Activated CD4-positive, alpha-beta T cell treated with anti-CD3 and anti-CD28 coated beads, Interleukin-2, amount 50 U/mL, for 1 hour (primary cell): ENCODE measurements at regions not wholly inside any gene's neighbourhood (a gene's known extent, or its start where the extent isn't known, plus 50 kb on each side); places are given as distances from the start of the nearest gene placed in this dataset.

ENCODE experiments used
- DNase-seq: peaks from one replicate; pipeline ENCODE4 v3.0.0-alpha.2; 2020

DNA sequence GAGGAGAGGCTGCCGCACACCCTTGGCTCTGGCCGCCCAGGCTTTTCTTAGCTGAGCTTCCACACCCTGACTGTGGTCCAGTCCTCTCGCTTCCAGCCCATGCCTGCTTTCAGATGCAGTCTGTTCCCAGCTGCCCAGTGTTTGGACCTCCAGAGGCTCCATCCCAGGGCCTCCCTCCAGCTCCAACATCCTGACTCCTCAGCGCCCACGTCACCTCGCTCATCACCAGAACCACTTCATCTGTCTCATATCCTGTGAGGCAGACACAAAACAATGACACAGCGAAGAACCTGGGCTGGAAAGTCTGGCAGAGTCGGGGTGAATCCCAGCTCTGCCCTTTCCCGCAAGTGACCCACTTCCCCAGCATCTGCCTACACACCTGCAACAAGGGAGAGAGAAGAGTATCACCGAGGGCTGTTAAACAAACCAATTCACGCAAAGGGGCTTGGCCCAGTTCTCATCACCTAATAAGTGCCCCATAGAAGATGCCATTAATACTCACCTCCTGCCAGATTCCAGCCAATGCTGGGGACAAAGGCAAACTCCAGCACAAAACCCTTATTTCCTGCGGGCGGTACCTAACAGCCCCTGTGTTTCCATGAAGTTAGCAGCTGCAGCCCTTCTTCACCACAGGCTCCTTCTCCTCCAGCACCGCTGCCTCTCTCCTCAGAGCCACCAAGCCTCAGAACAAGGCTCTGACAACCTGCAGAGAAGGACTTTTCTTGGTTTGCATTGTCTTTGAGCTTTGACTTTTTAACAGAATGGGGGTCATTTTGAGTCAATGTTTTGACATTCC is 133.4 kb upstream of the CDH4 start:
- DNase-seq, result no peak

DNA sequence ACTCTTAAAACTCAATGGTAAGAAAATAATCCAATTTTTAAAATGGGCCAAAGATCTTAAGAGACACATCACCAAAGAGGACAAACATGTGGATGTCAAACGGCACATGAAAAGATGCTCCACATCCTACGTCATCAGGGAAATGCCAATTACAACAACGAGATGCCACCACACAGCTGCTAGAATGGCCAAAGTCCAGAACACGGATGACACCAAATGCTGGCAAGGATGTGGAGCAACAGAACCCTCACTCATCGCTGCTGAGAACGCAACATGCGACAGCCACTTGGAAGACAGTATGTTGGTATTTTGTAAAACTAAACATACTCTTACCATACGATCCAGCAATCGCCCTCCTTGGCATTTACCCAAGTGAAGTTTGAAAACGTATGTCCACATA is 132.8 kb upstream of the CDH4 start:
- no peak for DNase-seq

DNA sequence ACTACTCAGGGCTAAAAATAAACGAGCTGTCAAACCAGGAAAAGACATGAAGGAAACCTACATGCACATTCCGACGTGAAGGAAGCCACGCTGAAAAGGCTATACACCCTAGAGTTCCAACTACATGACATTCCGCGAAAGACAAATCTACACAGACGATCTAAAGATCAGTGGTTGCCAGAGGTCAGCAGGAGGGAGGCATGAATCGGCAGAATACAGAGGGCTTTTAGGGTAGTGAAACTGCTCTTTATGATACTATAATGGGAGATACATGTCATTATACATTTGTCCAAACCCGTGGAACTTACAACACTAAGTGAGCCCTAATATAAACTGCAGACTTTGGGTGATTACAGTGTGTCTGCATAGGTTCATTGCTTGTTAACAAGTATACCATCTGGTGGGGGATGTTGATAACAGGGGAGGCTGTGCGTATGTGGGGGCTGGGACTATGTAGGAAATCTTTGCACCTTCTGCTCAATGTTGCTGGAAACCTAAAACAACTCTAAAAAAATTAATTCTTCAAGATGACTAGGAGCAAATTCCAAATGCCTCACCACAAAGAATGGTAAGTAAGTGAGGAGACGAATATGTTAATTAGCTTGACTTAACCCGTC is 132.2 kb upstream of the CDH4 start:
- no peak for DNase-seq

DNA sequence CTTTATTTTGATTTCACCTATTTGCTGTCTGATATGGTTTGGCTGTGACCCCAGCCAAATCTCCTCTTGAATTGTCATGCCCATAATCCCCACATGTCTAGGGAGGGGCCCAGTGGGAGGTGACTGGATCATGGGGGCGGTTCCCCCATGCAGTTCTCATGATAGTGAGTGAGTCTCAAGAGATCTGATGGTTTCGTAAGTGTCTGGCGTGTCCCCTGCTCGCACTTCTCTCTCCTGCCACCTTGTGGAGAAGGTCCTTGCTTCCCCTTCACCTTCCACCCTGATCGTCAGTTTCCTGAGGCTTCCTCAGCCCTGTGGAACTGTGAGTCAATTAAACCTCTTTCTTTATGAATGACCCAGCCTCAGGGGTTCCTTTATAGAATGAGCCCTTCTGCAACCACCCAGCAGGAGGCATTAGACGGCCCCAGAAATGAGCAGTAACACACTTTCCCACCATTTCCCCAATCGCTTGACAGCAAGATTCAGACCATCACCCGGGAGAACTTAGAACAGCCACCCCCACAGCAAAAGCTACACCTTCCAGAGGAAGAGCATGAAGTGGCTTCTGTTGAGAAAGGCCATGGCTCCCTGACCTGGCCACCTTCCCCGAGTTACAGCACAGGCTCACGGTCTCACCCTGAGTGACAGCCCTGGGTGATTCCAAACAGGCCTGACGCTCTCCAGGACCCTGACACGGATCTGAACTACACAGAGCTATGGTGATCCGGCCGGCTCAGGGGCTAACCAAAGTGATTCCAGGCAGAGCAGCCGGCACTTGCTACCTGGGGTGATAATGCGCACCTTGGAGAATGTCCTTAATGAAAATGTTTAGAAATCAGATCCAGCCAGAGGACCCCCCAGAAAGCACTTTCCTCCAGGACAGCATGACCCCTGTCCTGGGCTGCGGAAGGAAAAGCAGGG is 131.2 kb upstream of the CDH4 start:
- peak; percentile 3 for DNase-seq

DNA sequence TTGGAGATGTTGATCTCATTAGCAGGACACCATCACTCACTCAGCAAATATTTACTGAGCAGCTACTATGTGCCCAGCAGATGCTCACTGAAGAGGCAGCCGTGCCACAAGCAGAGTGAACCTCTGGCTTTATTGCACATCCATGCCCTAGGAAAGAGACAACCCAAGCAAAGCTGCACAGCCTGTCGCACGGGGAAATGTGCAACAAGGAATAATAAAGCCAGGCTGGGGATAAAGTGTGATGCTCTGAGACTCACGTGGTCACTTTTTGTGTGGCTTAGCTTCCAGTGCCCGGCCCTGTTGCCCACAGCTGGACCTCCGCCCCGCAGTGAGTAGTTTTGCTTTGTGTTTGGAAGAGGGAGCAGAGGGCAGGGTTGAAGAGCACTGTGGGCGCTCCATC is 130.4 kb upstream of the CDH4 start:
- DNase-seq, result no peak

DNA sequence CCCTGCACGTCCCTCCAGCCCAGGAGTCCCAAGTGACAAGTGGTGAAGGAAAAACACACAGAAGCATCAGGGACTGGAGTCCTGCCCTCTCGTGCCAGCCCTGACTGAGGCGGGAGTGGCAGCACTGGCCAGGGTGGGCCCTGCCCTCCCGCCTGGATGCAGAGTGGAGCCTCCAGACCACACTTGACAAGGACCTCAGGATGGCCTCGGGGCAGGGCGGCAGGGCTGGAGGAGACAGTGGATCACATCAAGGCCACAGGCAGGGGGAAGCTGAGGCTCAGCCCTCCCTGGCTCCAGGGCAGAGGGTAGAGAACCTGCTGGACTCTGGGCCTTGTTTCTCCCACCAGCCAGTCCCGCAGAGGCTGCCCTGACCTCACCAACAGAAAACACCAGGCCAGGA is 128.8 kb upstream of the CDH4 start:
- DNase-seq, result no peak

DNA sequence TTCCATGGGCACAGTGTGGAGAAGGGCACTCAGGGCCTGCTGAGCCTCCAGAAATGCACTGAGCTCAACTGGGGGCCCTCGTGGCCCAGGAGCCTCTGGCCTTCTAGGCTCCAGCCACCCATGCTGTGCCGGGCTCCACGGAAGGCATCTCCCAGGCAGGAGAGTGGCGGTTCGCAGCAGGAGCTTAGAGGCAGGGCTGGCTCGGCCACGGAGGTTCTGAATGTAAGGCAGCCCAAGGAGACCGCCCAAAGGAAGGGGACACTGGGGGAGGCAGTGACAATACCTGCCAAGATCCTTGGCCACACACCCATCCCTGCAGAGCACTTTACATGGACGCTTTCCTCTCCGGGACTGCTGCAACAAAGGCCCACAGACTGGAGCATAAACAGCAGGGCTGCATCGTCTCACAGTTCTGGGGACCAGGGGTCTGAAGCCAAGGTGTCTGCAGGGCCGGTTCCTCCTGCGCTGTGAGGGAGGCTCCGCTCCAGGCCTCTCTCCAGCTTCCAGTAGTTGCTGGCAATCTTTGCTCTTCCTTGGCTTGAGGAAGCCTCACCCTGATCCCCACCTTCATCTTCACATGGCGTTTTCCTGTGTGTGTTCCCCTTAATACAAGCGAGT is 128.2 kb upstream of the CDH4 start:
- DNase-seq, result no peak

DNA sequence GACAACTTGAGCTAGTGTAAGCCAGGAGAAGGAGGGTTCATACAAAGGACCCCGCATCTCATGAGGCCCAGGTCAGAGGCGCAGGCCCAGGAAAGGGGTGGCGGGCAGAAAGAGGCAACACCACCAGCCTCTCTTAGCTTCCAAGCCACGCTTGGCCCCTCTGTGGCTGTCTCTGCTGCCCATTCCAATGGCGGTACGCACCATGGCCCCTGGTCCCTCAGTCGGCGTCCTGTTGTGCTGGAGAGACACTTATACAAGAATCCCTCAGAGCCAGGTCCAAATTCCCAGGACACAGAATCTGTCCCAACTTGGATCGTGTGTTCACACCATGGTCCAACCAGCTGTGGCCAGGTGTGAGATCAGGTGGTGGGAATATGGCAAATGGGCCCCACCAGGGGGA is 127.0 kb upstream of the CDH4 start:
- DNase-seq, result no peak

DNA sequence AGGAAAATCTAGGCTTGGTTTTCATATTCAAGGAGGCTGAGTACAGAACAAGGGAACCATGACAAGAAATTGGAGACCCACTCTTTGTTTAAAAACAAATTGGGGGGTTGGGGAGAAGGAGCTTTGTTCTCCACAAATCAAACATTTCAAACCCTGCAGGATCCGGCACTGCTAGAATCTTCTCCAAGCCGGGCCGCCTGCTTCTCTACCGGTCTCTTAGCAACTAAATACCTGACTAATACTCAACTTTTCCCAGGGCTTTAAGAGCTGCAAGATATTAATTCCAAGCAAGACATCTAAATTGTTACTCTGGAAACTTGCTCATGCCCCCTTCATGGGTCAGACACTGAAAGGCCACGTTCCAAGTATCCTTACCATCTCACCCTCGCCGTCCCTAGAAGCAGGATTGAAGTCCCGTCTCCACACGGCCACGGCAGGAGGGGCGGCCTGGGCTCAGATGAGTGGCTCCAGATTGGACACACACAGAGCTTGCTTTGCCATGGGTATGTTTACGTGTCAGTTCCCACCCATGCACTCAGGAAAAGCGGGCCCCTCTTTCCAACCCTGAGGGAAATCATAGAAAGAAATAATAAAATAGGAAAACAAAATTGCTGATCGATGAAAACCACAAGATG is 126.4 kb upstream of the CDH4 start:
- DNase-seq, result no peak

DNA sequence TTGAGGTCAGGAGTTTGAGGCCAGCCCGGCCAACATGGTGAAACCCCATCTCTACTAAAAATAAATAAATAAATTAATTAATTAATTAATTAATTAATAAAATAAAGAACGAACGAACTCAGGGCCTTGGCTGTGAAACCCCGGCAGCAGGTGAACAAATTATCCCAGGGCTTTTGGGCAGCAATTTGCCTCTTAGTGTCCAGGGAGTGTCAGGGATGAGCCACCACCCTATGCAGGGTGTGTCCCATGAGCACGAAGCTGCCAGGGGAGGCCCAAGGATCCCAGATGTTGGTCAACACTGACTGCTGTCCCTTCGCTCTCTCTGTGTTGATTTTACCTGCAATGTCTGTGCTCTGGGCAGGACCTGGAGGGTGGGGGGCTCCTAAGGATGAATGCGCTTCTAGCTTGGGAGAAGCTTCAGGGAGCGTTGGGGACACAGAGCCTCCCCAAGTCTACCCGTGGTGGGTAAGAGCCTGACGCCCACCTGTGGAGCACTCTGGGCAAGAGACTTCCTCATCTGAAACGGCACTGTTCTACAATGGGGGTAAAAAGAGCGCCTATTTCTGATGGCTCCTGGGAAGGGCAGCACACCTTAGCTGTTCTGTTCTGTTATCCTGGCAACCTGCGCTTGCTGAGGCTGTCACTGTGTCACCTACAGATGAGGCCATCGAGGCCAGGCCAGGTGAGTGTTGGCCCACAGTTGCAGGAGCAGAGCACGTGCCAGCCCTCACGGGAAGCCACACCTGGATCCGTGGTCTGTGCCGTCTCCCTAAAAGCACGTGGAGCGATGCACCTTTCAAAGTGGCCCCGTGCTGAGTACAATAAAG is 125.5 kb upstream of the CDH4 start:
- DNase-seq, result no peak

DNA sequence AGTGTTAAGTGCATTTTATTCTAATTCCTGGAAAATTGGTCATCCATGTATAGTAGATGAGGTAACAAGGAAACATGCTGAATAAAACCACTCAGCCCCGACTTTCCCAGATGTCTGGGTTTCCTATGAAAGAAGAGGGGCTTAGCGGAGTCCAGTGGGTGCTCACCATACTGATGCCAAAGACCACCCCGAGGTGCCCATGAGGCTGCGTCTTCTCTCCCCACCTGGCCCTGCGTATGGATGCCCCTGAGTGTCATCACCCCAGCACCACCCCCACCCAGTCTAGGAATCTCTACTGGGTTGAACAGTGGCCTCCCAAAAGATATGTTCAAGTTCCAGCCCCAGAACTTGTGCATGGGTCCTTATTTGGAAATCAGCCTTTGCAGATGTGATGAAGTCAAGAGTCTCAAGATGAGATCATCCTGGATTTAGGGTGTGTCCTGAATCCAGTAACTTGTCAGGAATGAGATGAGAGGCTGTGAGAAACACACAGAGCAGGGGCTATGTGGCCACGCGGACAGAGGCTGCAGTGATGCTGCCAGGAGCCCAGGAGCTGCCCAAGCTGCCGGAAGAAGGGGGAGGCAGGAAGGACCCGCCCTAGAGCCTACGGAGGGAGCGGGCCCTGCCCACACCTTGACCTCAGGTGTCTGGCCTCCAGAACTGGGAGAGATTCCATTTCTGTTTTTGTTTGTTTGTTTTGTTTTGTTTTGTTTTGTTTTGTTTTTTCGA is 124.6 kb upstream of the CDH4 start:
- no peak for DNase-seq

DNA sequence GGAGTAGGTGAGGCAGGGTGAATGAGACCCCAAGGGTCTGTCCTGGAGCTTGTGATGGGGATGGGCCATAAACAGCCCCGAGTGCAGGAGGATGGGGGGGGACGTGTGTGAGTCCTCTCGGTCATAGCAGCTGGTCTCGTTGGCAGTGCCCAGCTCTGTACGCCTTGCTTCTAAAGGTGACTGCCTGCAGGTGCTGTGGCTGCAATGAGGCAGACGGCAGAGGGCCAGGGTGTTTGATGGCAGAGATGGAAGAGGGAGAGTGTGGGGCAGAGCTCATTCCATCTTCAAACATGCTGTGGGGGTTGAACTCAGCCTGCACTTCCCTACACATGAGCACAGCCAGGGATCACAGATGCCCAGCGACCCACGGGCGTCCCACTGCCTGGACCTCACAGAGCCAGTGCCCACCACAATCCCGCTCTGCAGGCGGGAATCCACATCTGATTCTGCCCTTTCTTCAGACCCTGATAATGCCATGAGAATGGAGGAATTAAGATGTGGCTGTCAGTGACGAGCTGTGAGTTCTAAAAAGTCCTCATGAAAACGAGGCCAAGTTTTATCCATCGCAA is 123.3 kb upstream of the CDH4 start:
- no peak for DNase-seq

DNA sequence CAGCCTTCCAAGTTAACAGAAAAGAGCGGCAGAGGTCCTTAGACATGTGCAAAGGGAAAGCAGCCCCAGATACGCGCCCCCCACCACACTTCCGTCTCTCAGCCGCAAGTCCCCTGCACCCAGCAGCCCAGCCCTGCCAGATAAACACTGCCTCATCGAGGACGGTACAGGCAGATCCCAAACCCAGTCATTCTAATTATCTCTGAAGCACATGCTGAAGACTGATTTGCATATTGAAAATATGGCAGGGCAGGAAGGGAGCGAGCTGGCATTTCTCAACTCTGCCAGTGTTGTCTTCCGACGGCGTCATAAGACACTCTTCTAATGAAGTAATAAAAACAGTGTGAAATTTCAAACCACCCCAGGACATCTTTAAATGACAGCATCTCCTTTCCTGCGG is 122.8 kb upstream of the CDH4 start:
- no peak for DNase-seq

DNA sequence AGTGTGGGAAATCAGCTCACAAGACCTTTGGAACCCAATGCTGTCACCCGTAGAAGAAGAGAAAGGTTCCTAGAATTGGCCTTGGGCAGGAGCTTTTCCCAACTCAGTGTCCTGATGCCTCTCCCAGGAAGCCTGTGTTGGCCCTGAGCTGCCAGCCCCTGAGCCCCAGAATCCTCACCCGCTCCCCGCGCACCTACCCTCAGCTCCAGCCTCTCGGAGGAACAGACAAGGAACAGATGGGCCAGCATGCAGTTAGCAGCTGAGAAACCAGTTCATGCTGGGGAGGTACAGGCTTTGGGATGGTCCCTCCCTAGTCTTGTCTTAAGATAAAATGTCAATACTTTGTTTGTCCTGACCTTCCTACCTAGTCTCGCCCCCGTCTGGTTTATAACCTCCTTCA is 121.9 kb upstream of the CDH4 start:
- DNase-seq, result no peak

DNA sequence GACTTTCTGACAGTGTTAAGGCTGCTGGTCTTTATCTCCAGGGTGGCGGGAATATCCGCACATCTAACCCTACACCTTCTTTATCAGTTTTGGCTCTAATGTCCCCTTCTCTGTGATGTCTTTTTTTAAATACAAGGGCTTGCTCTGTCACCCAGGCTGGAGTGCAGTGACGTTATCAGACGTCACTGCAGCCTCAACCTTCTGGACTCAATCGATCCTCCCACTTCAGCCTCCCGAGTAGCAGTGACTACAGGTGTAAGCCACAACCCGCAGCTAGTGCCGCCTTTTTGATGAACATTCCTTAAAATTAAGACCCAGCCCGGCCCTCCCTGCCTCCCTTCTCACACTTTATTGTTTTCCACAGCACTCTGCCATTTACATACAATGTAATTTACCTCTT is 120.1 kb upstream of the CDH4 start:
- no peak for DNase-seq

DNA sequence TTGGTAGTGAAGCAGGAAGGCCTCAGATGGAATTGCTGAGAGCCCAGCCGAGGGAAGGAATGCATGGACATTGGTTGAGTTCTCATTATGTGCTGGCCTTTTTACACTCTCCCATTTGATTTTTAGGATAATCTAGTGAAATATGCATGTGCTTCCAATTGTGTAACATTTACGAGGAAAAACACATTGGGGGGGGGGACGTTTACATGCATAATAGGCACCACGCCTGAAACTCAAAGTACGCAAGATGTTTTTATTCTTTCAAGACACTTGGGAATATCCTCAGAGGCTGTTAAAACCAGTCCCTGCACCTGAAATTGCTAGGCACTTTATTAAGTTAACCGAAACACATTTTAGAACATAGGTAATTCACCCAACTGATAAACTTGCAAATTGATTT is 118.5 kb upstream of the CDH4 start:
- no peak for DNase-seq

DNA sequence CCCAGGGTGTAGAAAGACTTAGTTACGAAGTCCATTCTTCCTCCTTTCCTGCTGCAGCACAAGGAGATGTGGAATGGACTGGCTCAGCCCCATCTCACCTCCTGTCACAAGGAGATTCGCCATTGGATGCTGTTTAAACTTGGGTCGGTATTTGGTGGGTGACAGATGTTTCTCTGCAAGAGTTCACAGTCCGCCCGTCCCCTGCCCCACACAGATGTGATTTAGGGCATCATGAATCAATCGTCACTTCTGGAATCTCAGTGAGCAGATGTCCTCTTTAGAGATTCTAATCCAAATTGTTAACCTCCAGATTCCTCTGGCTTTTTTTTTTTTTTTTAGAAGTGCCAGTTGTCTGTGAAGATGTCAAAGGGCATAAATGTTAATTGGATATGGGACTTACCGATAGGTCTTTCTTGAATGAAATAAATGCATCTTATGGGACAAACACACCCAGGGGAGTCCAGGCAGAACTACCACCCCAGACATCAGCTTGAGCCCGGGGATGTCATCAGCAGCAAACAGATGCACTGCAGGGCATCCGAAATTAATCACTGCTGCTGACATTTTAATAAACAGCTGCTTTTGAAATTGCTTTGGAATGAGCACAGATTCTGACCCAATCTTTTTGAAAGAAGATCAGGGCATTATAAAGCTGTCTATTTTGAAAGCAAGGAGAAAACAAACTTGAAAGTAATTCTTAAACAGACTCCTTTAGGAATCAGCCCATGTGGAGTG is 117.6 kb upstream of the CDH4 start:
- DNase-seq, result no peak

DNA sequence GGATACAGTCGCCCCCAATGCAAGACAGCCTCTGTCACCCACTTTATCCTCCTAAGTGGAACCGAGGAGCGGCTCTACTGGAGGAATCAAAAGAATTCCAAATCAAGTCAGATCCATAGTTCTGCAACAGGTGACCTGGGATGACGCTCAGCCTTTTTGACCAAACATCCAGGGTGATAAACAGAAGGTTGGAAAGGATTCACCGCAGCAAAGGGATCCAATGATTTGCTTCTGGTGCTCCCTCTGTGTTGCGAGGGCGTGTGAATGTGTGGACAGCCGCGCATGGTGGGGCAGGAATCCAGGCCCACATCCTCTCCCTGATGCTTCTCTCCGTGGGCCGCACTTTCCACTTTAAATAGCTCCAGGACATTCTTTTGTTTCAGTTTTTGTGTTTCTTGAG is 116.8 kb upstream of the CDH4 start:
- DNase-seq, result no peak

DNA sequence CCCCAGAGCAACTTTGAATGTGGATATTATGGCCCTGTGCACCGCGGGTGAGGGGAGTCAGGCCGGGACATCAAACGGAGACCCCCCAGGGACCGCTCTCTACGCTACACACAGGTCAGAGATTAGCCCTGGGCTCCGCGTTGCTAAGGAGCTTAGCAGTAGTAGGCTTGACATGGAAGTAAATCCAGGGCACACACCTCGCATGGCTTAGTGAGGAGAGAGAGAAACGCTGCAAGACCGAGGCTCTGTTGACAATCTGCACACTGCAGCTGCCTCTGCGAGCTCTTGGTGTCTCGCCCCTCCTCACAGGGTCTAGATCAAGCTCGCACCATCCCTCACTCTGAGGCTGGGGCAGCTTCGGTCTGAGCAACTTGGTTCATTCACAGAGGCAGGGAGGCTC is 116.1 kb upstream of the CDH4 start:
- no peak for DNase-seq

DNA sequence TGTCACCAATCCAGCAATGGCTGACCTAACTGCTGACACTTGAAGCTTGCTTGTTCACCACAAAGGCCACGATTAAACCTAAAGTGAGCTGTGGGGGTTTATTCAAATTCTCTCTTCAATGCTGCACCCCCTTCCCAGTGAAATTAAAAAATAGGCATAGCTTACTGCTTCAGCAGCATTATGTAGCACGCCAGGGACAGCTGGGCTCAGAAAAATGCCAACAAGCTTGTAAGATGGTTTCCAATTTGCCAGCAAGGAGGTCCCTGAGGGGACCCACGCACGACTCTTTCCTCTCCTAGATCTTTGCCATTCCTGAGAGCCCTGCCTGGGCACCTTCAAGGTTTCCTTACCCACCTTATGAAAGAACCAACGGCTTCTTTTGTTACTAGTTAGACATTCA is 113.5 kb upstream of the CDH4 start:
- DNase-seq, result no peak
